Activated gamma-delta T cell treated with anti-CD3 and anti-CD28 coated beads, Interleukin-2, amount 50 U/mL, for 16 hours (primary cell): ENCODE measurements at regions not wholly inside any gene's neighbourhood (a gene's known extent, or its start where the extent isn't known, plus 50 kb on each side); places are given as distances from the start of the nearest gene placed in this dataset.
"Not testable (repeated sequence)": the region's sequence is repeated elsewhere in the genome, so short reads cannot be mapped to it uniquely, and the experiment has no call there.

Experiments used
- DNase-seq: peaks from one replicate; pipeline ENCODE4 v3.0.0-alpha.2; 2020; ENCODE audit warnings: low read depth

- DNase-seq: peak; percentile 24
These were observed 74.0 kb upstream of the CUX1 start for GRCh38 chr7:101743241-101743994.

- DNase-seq: no peak
These were observed 73.4 kb upstream of the CUX1 start for GRCh38 chr7:101743995-101744360.

GRCh38 chr7:101744588-101744987 lies 72.8 kb upstream of the CUX1 start:
- no peak for DNase-seq

GRCh38 chr7:101746314-101746713 lies 71.1 kb upstream of the CUX1 start:
- no peak for DNase-seq

- no peak for DNase-seq
These were observed 70.2 kb upstream of the CUX1 start for GRCh38 chr7:101747053-101747878.

GRCh38 chr7:101747879-101748345 lies 69.5 kb upstream of the CUX1 start:
- no peak for DNase-seq

- DNase-seq: no peak
These were observed 67.5 kb upstream of the CUX1 start for GRCh38 chr7:101749891-101750290.

GRCh38 chr7:101753316-101753715 lies 64.1 kb upstream of the CUX1 start:
- DNase-seq: no peak

- no peak for DNase-seq
These were observed 62.8 kb upstream of the CUX1 start for GRCh38 chr7:101754424-101755159.

- no peak for DNase-seq
These were observed 59.5 kb upstream of the CUX1 start for GRCh38 chr7:101757879-101758278.

- DNase-seq: not testable (repeated sequence)
These were observed 58.9 kb upstream of the CUX1 start for GRCh38 chr7:101758519-101758918.

GRCh38 chr7:101764221-101764620 lies 53.2 kb upstream of the CUX1 start:
- no peak for DNase-seq

- no peak for DNase-seq
These were observed 49.9 kb upstream of the CUX1 start for GRCh38 chr7:101767544-101767943.
